ENCODE measurements at regions not wholly inside any gene's neighbourhood (a gene's known extent, or its start where the extent isn't known, plus 50 kb on each side); places are given as distances from the start of the nearest gene placed in this dataset.

GRCh38 chr5:19370655-19371386, 617.2 kb downstream of the CDH18 start:
- Histone ChIP-seq H4K20me1 (replicated peaks in 1 of 2; ENCODE audit: control insufficient read depth in 1 of 2, insufficient read depth in 2 of 2, low read length in 2 of 2) (no peaks in the 10 kb centered on the region), H3K27me3 (replicated peaks in 1 of 4; ENCODE audit: control insufficient read depth in 3 of 4, extremely low read depth in 1 of 4, insufficient read depth in 3 of 4, low read length in 3 of 4) (no peaks in the 10 kb centered on the region), H4K5ac (ENCODE audit: insufficient read length, low read depth, low read length) (no peak overlapping the region), H3K79me2 (ENCODE audit: control insufficient read depth in 1 of 2, insufficient read depth in 2 of 2, low read length in 2 of 2) (no peaks in the 10 kb centered on the region), H3K56ac (replicated peaks; ENCODE audit: insufficient read length, low read depth, low read length) (no peak overlapping the region), H3K9me3 (ENCODE audit: insufficient read depth in 2 of 2, low read depth in 1 of 2, low read length in 1 of 2) (no peaks in the 10 kb centered on the region), H2BK20ac (ENCODE audit: low read length) (no peak overlapping the region), H3K18ac (ENCODE audit: extremely low read depth, low read length) (no peak overlapping the region), H4K8ac (ENCODE audit: extremely low read depth, insufficient read depth, low read length) (no peak overlapping the region), H2BK15ac (ENCODE audit: low read length) (no peak overlapping the region), H2AK5ac (ENCODE audit: low read depth, low read length) (no peak overlapping the region), H3K4me2 (ENCODE audit: insufficient read depth in 1 of 2, low read depth in 2 of 2, low read length in 2 of 2) (no peak overlapping the region), H2BK120ac (replicated peaks; ENCODE audit: low read depth, low read length) (no peak overlapping the region), H3K36me3 (ENCODE audit: control insufficient read depth in 2 of 4, insufficient read depth in 4 of 4, low read length in 3 of 4) (no peaks in the 10 kb centered on the region), H4K91ac (replicated peaks; ENCODE audit: insufficient read length, low read length) (no peak overlapping the region), H3K27ac (ENCODE audit: low read depth, low read length) (no peak overlapping the region), H3K14ac (ENCODE audit: insufficient read length) (no peak overlapping the region), H2AFZ (ENCODE audit: low read length) (no peak overlapping the region), H3K4me3 (ENCODE audit: extremely low read depth in 1 of 4, insufficient read depth in 2 of 4, low read depth in 3 of 4, low read length in 4 of 4) (no peak overlapping the region), H3K9ac (replicated peaks in 1 of 4; ENCODE audit: extremely low read depth in 1 of 4, low read depth in 3 of 4, low read length in 3 of 4) (no peak overlapping the region), H3K23me2 (ENCODE audit: low read depth, low read length) (no peaks in the 10 kb centered on the region), H3K79me1 (ENCODE audit: low read depth, low read length) (no peaks in the 10 kb centered on the region), H3K23ac (ENCODE audit: insufficient read length) (no peak overlapping the region), H2BK5ac (ENCODE audit: low read depth, low read length) (no peak overlapping the region), H3K4me1 (replicated peaks in 1 of 4; ENCODE audit: control insufficient read depth in 3 of 4, insufficient read depth in 4 of 4, low read length in 3 of 4) (no peaks in the 10 kb centered on the region), H2BK12ac (ENCODE audit: low read depth, low read length) (no peak overlapping the region), H3K4ac (replicated peaks; ENCODE audit: insufficient read length, low read depth, low read length) (no peak overlapping the region)
- FAIRE-seq (no peak), DNase-seq (ENCODE audit: low read depth in 1 of 2, low spot score in 2 of 2) (no peak)
- POLR2A ChIA-PET (ENCODE audit: partially characterized antibody): no interaction called here
- WGBS, 2 experiments (ENCODE audit: extremely low coverage in 1 of 2, insufficient coverage in 1 of 2, insufficient read length in 1 of 2, insufficient replicate concordance in 2 of 2, low coverage in 1 of 2, low lambda C conversion rate in 2 of 2, missing lambda C conversion rate in 1 of 2): 85% methylated on average over 2 of the region's 2 CpGs; no CpG with 5 or more reads in 1 of the 2 experiments
- CTCF ChIA-PET (ENCODE audit: partially characterized antibody): no interaction called here
- TF ChIP-seq SUZ12 (IDR thresholded peaks at IDR 0.05; ENCODE audit: low read length) (no peak), NRF1 (IDR thresholded peaks at IDR 0.05; ENCODE audit: low read depth, low read length) (no peak), EGR1 (IDR thresholded peaks at IDR 0.05; ENCODE audit: borderline replicate concordance, low read depth, low read length) (no peak), SRF (IDR thresholded peaks at IDR 0.05; ENCODE audit: low read depth, low read length) (no peak), POLR2A (IDR thresholded peaks at IDR 0.05; ENCODE audit: control extremely low read depth in 1 of 2, low read depth in 2 of 2, low read length in 2 of 2) (no peak), TEAD4 (IDR thresholded peaks at IDR 0.05; ENCODE audit: low read depth, low read length) (no peak)

Data from H1 (cell line).